KOPT-K1 (cell line): ENCODE measurements at regions not wholly inside any gene's neighbourhood (a gene's known extent, or its start where the extent isn't known, plus 50 kb on each side); places are given as distances from the start of the nearest gene placed in this dataset.

Experiments used
- H3K27ac ChIP-seq: fragments of 200-600 bp; sonication (generic); 2 replicates; pipeline ENCODE4 v1.5.1; 2016; ENCODE audit warnings: antibody characterized with exemption, mild to moderate bottlenecking, low read depth, low read length; ENCODE audit not compliant: poor library complexity, severe bottlenecking
- H3K36me3 ChIP-seq: fragments of 200-600 bp; sonication (generic); 2 replicates; pipeline ENCODE4 v1.5.1; 2017; ENCODE audit warnings: antibody characterized with exemption, mild to moderate bottlenecking, low read length, moderate library complexity; ENCODE audit not compliant: insufficient read depth
- H3K9me3 ChIP-seq: fragments of 200-600 bp; sonication (generic); 2 replicates; pipeline ENCODE4 v1.5.1; 2017; ENCODE audit warnings: antibody characterized with exemption, low read length, mild to moderate bottlenecking; ENCODE audit not compliant: insufficient read depth, poor library complexity, severe bottlenecking

DNA sequence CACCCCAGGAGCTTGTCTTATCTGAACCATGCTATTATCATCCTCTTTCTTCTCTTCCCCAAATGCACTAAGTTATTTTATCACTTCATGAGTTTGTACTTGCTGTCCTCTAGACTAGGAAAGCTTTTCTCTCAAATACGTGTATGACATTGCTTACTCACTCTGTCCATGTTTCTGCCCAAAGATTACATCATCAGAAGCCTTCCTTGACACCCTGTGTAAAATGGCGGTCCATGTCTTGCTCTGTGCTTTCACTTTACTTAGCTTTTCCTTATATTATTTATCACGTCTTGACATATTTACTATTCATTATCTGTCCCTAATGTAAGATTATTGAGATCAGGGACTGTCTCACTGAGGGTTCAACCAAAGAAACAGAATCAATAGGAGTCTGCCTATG, 196.1 kb upstream of the ZEB2 start:
- Histone ChIP-seq H3K9me3 (no peaks in the 10 kb centered on the region), H3K36me3 (no peaks in the 10 kb centered on the region), H3K27ac (no peak overlapping the region)

DNA sequence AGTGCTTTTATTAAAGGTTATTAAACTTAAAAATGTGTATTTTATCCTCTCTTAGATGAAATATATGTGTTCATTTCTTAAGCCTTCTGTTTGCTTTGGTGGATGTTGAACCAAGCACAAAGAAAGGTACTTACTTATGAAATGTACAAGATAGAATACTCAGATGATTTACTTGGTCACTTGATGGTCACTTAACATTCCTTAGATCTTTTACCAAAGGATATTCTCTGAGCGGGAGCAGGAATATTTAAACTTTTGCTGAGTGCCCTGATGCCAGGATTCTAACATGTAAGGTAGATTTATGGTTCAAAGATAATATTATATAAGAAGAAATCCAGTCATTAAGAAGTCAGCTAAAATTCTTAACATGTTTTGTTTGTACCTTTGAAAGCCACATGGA, 193.5 kb upstream of the ZEB2 start:
- no peaks in the 10 kb centered on the region for H3K9me3 ChIP-seq
- no peaks in the 10 kb centered on the region for H3K36me3 ChIP-seq

DNA sequence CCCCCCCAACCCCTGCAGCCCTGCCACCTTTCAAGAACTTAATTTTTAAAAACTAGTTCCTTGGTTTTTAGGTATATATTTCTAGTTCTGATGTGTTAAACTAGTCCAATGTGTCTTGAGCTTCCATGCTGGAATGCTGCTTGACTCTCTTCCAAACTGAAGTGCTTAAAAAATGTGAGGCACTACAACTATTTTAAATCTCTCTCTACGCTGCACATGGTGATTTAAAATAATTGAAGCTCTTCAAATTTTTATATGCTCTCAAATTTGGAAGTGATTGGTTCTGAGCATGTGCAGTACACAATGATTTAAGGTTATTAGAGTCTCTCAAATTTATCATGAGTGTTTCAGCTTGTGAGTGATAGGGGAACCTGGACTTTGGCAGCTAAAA, 192.6 kb upstream of the ZEB2 start:
- Histone ChIP-seq H3K36me3 (no peaks in the 10 kb centered on the region), H3K9me3 (no peaks in the 10 kb centered on the region), H3K27ac (no peak overlapping the region)

More for the DNA sequence above, 193.5 kb upstream of the ZEB2 start:
- no peak overlapping the region for H3K27ac ChIP-seq

DNA sequence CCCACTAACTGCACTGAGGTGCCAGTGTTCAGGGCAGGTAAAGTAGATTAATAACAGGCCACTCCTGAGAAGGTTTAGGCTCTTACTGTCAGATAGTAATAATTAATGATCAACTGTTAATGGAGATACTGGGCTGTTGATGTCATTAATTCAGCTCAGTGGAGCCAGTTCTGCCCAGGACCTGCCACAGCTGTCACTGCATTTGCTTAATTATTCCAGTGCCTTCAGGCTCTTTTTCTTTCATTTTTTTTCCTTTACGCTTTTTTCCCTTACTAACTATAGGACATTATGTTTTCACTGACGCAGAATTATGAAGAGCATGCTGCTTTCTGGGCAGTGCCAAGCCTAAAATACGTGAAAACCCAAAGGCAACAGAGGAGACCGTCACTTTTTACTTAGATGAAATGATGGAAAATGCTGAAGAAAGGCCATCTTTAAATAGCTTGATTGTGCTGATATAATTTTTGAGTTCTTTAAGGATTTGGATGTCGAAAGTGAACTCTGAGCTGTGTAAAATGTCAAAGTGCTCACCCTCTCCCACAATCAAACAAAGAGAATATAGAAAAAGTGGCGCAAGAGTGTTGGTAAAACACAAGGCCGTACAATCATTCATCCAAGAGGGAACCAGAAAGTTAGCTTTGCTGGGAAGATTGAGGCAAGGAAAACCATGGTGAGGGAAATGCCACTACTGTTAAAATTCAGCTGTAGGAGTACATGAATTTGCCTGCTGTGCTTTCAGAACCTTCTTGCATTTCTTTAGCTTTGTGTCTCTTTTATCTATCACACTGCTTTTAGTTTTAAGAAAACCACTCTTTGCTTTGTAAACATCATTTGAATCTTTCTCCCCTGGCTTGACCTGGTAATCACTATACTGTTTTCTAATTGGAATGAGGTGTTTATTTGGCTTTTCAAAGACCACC, 192.0 kb upstream of the ZEB2 start:
- Histone ChIP-seq H3K36me3 (no peaks in the 10 kb centered on the region), H3K27ac (no peak overlapping the region), H3K9me3 (no peaks in the 10 kb centered on the region)

DNA sequence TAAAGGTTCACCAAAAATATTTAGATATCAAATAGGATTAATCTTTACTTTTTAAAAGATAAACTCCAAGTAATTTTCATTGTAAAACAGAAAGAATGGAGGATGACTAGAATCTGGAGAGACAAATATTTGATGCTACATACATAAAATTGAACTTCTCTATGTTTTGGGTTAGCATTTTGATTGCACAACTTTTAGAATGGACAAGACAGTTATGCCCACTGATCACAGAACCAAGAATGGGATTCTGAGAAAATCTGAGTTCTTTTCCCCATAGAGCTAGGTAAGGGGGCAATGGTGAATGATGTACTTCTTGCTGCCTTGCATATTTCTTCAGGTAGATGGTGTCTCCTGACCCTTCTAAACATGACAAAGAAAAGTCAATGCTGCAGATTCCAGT, 191.2 kb upstream of the ZEB2 start:
- H3K27ac ChIP-seq = no peak overlapping the region
- no peaks in the 10 kb centered on the region for H3K36me3 ChIP-seq
- H3K9me3 ChIP-seq = no peaks in the 10 kb centered on the region

DNA sequence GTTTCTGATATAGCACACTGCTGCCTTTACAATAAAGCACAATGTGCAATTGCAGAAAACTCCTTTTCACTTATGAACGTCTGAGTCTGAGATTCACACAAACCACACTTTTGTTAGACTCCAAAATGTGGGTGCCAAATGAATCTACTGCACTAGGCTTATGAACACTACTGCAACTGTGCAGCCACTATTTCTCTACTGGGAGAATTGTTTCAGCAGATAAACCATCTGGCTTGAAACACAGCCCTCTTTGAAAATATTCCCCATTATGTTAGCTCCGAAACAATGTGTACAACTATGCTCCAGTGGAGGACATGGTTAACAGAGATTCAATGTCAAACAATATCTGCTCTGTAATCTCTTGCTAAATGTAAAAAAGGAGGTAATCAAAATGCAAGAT, 188.7 kb upstream of the ZEB2 start:
- no peaks in the 10 kb centered on the region for H3K36me3 ChIP-seq
- no peak overlapping the region for H3K27ac ChIP-seq
- no peaks in the 10 kb centered on the region for H3K9me3 ChIP-seq

DNA sequence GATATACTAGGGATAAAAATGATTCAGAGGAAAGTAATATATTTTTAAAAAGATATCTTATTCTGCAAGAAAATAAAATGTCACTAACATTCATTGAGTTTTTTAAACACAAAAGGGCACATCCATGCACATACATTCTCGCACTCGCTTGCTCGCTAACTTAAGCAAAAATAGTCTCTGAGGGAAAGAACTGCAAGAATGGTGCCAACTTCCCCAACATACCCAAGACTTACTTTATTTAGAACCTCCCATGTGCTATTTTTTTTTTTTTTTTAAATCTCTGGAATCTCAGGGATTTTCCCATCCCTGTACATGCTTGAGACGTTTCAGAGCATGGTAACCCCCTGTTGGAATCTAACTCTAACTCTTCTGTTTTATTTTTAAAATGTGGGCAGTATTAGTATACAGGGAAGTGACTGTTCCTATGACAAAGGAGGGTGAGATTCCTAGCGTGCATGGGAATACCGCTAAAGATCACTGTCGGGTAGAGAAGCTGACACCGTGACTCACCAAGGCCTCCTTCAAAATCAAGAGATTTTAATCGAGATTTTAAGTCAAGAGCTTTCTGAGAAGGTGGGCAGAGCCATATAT, 187.9 kb upstream of the ZEB2 start:
- H3K36me3 ChIP-seq = no peaks in the 10 kb centered on the region
- no peaks in the 10 kb centered on the region for H3K9me3 ChIP-seq
- no peak overlapping the region for H3K27ac ChIP-seq

DNA sequence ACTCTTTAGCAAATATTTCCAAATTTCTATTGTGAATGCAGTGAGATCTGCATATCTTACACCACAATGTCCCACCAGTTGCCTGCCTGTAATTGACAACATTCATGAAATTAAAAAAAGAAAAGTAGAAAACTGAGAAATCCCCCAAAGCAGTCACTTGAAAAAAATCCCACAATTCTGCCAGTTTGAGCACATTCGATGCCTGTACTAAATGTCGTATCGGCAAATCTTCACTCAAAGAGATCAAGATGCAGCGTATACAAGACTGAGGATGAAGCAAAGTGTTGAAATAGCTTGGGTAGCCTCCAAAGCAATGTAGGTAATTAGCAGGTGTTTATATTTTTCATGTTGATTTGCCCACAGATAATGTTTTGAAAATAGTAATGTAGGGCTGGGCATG, 186.7 kb upstream of the ZEB2 start:
- H3K9me3 ChIP-seq = no peaks in the 10 kb centered on the region
- H3K36me3 ChIP-seq = no peaks in the 10 kb centered on the region
- no peak overlapping the region for H3K27ac ChIP-seq

DNA sequence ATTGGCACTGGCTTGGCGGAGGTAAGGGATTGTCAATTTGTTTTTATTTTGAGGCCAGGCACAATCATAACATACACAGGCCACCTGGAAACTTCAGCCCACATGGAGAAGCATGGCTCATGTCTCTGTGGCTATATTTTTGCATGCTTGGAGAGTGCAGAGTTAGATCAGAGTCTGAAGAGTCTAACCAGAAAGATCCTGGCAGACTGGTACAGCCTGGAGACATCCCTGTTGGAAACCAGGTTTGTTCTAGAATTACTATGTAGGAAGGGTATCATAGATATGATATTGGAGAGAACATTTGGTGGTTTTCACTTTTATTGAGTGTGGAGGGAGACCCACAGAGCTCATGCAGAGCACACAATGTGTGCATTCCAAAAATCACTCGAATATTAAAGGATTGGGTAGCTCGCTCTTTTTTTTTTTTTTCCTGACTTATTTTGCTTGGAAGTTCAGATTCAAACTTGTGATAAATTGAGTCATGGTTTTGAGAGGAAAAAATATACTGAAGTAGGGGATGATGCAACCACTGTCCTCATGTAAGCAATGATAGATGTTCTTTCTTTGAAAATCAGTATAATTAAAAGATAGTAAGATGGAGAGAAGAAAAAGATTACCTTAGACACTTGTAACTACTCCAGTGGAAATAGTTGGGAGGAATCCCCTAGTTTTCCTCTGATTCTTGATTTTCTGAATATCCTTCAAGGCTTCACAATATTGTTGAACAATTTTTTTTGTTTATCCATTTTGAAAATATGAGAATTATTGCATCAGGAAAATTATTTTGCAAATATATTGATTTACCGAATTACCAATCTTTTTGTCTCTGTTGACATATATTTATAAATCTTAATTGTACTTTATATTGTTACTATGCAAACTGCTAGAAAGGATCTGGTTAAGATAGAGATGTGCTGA, 185.7 kb upstream of the ZEB2 start:
- H3K27ac ChIP-seq = no peak overlapping the region
- H3K36me3 ChIP-seq = no peaks in the 10 kb centered on the region
- no peaks in the 10 kb centered on the region for H3K9me3 ChIP-seq

DNA sequence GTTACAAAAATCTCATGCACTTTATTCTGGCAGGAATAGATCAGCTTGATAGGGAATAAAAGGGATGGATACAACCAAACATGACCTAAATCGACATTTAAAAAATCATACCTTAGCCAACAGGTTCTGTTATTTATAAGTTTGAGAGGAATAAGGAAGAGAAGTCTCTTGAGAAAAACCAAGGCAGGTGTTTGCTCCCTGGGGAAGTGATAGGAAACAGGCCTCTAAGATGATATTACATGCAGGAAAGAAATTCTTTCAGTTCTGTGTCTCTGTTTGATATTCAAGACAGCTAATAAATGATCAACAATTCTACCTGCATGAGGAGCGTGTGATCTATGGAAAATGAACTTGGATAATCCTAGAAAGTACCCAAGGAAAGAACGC, 184.8 kb upstream of the ZEB2 start:
- H3K27ac ChIP-seq = no peak overlapping the region
- H3K9me3 ChIP-seq = no peaks in the 10 kb centered on the region
- H3K36me3 ChIP-seq = no peaks in the 10 kb centered on the region

DNA sequence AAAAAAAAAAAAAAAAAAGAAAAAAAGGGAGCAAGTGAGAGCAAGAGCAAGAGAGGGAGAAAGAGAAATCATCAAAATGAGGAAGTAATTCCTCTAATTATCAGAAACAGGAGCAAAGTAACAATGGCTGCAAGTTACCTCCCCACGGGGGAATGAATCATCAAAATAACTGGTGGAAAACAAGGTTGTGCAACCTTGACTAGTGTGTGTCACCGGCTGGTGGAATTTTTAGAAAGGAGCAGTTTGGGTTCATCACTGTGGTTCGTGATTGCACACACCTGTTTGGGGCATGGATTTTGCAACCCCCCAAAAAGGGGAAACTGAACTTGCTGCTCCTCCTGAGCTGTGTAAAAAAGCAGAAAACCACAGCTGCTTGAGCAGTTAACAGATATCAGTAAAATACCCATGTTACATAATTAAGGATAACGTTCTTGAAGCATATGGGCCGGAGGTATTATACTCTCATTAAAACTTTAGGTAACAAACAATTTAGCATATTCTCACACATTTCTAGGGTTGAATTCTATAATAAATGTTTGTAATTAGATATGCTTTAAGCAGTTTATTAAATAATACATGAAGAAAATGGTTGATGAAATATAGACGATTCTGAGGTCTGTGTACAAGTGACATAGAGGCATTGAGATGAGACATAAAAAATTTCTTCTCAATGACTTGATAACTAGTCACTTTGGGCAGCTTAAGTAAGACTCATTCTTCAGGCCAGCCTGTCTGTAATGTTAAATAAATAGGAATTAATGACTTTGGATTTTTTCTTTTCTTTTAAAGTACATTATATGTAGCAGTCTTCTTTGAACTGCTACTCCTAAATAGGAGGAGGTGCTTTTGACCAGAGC, 184.2 kb upstream of the ZEB2 start:
- Histone ChIP-seq H3K27ac (no peak overlapping the region), H3K36me3 (no peaks in the 10 kb centered on the region), H3K9me3 (no peaks in the 10 kb centered on the region)

DNA sequence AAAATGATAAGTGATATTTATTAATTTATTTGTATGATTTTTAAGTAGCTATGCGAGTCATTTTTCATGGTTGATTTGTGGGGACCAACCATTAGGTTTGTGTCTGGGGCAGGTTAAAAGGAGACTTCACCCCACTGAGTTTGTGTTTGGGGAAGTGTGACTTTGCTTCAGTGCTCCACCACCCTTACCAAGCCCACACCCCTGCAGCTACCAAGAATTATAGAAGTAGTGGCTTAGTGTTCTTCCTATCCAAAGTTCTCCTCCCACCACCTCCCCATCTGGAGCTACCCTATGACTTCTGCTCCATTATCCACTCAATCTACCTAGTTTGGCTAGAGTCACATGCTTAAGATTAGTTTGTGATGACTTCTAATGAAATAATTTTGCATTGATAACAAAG, 182.1 kb upstream of the ZEB2 start:
- H3K27ac ChIP-seq = no peak overlapping the region
- H3K36me3 ChIP-seq = no peaks in the 10 kb centered on the region
- H3K9me3 ChIP-seq = no peaks in the 10 kb centered on the region

DNA sequence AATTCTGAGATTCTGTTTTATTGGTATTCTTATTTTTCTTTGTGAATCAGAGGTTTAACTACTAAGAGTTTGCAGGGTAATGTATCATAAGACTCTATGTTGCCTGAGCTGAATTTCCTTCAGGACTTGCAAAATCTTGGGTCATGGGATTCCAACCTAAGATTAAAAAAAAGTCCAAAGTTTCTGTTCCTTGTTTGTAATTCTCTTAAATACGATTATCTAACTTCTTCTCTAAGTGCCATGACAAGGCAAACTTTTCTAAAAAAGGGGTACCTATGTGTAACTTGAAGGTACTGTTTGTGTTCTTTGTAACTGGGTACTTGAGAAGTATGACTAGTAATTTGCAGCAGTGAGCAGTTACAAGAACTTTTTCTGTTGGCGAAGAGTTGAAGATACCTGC, 181.3 kb upstream of the ZEB2 start:
- no peaks in the 10 kb centered on the region for H3K9me3 ChIP-seq
- H3K27ac ChIP-seq = no peak overlapping the region
- no peaks in the 10 kb centered on the region for H3K36me3 ChIP-seq

DNA sequence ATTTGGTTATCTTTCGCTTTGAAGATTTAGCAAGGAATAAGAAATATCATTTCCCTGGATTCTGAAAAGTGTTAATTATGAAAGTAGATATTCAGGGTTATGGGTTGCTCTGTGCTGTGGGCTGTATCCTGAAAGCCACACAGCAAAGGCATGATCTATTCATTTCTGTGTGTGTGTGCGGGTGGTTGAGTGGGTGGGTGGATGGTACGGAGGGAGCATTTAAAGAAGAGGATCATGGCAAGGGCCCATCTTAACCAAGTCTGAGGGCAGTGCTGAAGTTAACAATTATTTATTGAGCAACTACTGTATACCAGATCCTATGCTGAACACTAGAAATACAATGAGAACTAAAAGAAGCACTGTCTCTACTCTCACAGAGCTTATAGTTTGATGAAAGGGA, 178.2 kb upstream of the ZEB2 start:
- H3K27ac ChIP-seq = no peak overlapping the region
- no peaks in the 10 kb centered on the region for H3K36me3 ChIP-seq
- H3K9me3 ChIP-seq = no peaks in the 10 kb centered on the region
